Keratinocyte (primary cell): ENCODE measurements at regions not wholly inside any gene's neighbourhood (a gene's known extent, or its start where the extent isn't known, plus 50 kb on each side); places are given as distances from the start of the nearest gene placed in this dataset.
"Not testable (repeated sequence)": the region's sequence is repeated elsewhere in the genome, so short reads cannot be mapped to it uniquely, and the experiment has no call there.

Experiments
- DNase-seq: peaks from one replicate; pipeline ENCODE4 v3.0.0-alpha.2; 2011; ENCODE audit warnings: low read depth, missing footprints, low spot score
- FAIRE-seq: peaks from 2 replicates; lab custom pipeline; 2011; peaks lifted over from hg19 to GRCh38; lab: Jason Lieb, UNC
- H2AFZ ChIP-seq: 2 replicates; pipeline ENCODE4 v1.6.0; 2012; ENCODE audit warnings: low read length, control low read depth, inconsistent platforms; ENCODE audit not compliant: control insufficient read depth
- H3K27ac ChIP-seq: 2 replicates; pipeline ENCODE4 v1.5.1; 2011; ENCODE audit warnings: low read length; ENCODE audit not compliant: control insufficient read depth, insufficient read depth
- H3K27me3 ChIP-seq: 3 replicates; pipeline ENCODE4 v1.6.0; 2011; ENCODE audit warnings: low read length; ENCODE audit not compliant: control insufficient read depth, insufficient read depth; ENCODE audit errors: extremely low read depth
- H3K36me3 ChIP-seq, 2 experiments: 2 replicates in 1 of 2; 3 replicates in 1 of 2; pipeline ENCODE4 v1.5.1; 2011; ENCODE audit warnings: low read length in 2 of 2, mild to moderate bottlenecking in 1 of 2; ENCODE audit not compliant: control insufficient read depth in 2 of 2, insufficient read depth in 2 of 2; ENCODE audit errors: extremely low read depth in 1 of 2
- H3K4me1 ChIP-seq: 3 replicates; pipeline ENCODE4 v1.5.1; 2011; ENCODE audit warnings: low read length; ENCODE audit not compliant: control insufficient read depth, insufficient read depth; ENCODE audit errors: extremely low read depth
- H3K4me2 ChIP-seq: 3 replicates; pipeline ENCODE4 v1.6.0; 2011; ENCODE audit warnings: low read depth, low read length; ENCODE audit not compliant: control insufficient read depth, insufficient read depth; ENCODE audit errors: extremely low read depth
- H3K4me3 ChIP-seq, 3 experiments: fragments of 200-600 bp in 1 of 3; sonication (generic) in 1 of 3; 2 replicates in 2 of 3; 3 replicates in 1 of 3; pipeline ENCODE4 v1.5.1; 2011 to 2016; ENCODE audit warnings: low read length in 3 of 3, mild to moderate bottlenecking in 3 of 3, control low read depth in 2 of 3, inconsistent platforms in 1 of 3, low read depth in 1 of 3, mixed read lengths in 1 of 3, mixed run types in 1 of 3, moderate library complexity in 1 of 3; ENCODE audit not compliant: control insufficient read depth in 2 of 3, insufficient read depth in 2 of 3; ENCODE audit errors: extremely low read depth in 1 of 3
- H3K79me2 ChIP-seq: 2 replicates; pipeline ENCODE4 v1.6.0; 2012; ENCODE audit warnings: low read length; ENCODE audit not compliant: control insufficient read depth, insufficient read depth
- H3K9ac ChIP-seq: 3 replicates; pipeline ENCODE4 v1.6.0; 2011; ENCODE audit warnings: low read length; ENCODE audit not compliant: control insufficient read depth, insufficient read depth; ENCODE audit errors: extremely low read depth
- H3K9me1 ChIP-seq: 3 replicates; pipeline ENCODE4 v1.6.0; 2011; ENCODE audit warnings: low read length; ENCODE audit not compliant: control insufficient read depth, insufficient read depth; ENCODE audit errors: extremely low read depth
- H3K9me3 ChIP-seq: 2 replicates; pipeline ENCODE4 v1.5.1; 2012; ENCODE audit warnings: low read depth, low read length; ENCODE audit not compliant: control insufficient read depth
- H4K20me1 ChIP-seq: 3 replicates; pipeline ENCODE4 v1.6.0; 2011; ENCODE audit warnings: low read length; ENCODE audit not compliant: control insufficient read depth, insufficient read depth; ENCODE audit errors: extremely low read depth
- EZH2 ChIP-seq: IDR thresholded peaks from one replicate; pipeline ENCODE4 v1.6.1; 2012; ENCODE audit warnings: inconsistent platforms, mild to moderate bottlenecking, low read length, moderate library complexity
- dilution Hi-C: fragments of 300-500 bp; cut with MboI; formaldehyde crosslinking; loops from one replicate; pipeline ENCODE4 v1.7.0; 2020; ENCODE audit warnings: low sequenced_read_pairs; ENCODE audit not compliant: extremely low pct_ligation_motif_present
- TF ChIP-seq, protein P1 (sequence below), 3 experiments: IDR thresholded peaks in 1 of 3; conservative IDR thresholded peaks in 1 of 3; optimal IDR thresholded peaks in 1 of 3; 2 replicates in 2 of 3; 3 replicates in 1 of 3; pipeline versions ENCODE3 to v1.5.1; 2011; ENCODE audit warnings: low read length in 3 of 3, mild to moderate bottlenecking in 3 of 3, moderate library complexity in 2 of 3, control low read depth in 1 of 3, inconsistent platforms in 1 of 3; ENCODE audit not compliant: insufficient read depth in 2 of 3; ENCODE audit errors: extremely low read depth in 1 of 3

DNA sequence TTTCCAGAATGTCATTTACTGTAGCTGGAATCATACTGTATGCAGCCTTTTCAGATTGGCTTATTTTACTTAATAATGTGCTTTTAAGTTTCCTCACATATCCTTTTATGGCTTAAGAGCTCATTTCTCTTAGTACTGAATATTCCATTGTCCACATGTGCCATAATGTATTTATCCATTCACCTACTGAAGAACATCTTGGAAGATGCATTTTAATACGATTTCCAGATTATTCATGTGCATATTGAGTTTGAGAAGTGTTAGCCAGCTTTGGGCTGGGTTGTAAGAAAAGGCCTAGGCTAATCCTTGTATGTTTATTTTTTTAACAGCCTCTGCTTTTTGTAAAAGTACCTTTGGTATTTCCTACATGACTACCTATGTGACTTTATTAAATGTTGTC, 109.3 kb upstream of the MDFIC start:
- Histone ChIP-seq H4K20me1 (no peaks in the 10 kb centered on the region), H3K4me3 (no peak overlapping the region), H3K9me3 (no peaks in the 10 kb centered on the region), H3K9ac (no peak overlapping the region), H3K27ac (no peak overlapping the region), H3K27me3 (no peaks in the 10 kb centered on the region), H3K79me2 (no peaks in the 10 kb centered on the region), H3K4me1 (no peaks in the 10 kb centered on the region), H3K36me3 (no peaks in the 10 kb centered on the region), H3K9me1 (no peaks in the 10 kb centered on the region), H2AFZ (no peak overlapping the region), H3K4me2 (no peak overlapping the region)
- TF ChIP-seq, protein P1, sequence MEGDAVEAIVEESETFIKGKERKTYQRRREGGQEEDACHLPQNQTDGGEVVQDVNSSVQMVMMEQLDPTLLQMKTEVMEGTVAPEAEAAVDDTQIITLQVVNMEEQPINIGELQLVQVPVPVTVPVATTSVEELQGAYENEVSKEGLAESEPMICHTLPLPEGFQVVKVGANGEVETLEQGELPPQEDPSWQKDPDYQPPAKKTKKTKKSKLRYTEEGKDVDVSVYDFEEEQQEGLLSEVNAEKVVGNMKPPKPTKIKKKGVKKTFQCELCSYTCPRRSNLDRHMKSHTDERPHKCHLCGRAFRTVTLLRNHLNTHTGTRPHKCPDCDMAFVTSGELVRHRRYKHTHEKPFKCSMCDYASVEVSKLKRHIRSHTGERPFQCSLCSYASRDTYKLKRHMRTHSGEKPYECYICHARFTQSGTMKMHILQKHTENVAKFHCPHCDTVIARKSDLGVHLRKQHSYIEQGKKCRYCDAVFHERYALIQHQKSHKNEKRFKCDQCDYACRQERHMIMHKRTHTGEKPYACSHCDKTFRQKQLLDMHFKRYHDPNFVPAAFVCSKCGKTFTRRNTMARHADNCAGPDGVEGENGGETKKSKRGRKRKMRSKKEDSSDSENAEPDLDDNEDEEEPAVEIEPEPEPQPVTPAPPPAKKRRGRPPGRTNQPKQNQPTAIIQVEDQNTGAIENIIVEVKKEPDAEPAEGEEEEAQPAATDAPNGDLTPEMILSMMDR (optimal IDR thresholded peaks at IDR 0.05 in 1 of 3, IDR thresholded peaks at IDR 0.05 in 1 of 3, conservative IDR thresholded peaks at IDR 0.05 in 1 of 3; ENCODE audit: extremely low read depth in 1 of 3, insufficient read depth in 2 of 3, low read length in 3 of 3), result no peak
- TF ChIP-seq EZH2, result no peak
- no peak for FAIRE-seq
- dilution Hi-C loops, result no loop called here
- no peak for DNase-seq

DNA sequence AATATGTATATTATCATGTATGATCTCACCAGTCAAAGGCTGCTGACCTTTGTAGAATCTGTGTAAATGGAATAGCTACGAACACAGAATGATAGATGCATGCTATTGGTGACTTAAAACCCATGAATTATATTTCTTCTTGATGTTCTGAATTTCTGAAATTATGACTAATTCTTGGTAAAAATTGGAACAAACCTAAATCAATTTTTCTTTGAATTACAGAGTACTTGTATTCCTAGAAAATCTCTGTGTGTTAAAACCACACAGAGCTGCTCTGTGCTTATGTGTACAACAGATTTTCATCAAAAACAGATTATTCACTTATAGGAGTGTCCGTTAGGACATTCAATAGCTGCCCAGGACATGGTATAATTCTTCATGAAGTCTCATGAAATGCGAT, 108.3 kb upstream of the MDFIC start:
- Histone ChIP-seq H2AFZ (no peak overlapping the region), H3K9me1 (no peaks in the 10 kb centered on the region), H3K4me3 (no peak overlapping the region), H3K36me3 (no peaks in the 10 kb centered on the region), H3K9me3 (no peaks in the 10 kb centered on the region), H3K4me2 (no peak overlapping the region), H3K27ac (no peak overlapping the region), H3K9ac (no peak overlapping the region), H3K4me1 (peaks cover 6% of the 10 kb centered on the region), H4K20me1 (no peaks in the 10 kb centered on the region), H3K27me3 (no peaks in the 10 kb centered on the region), H3K79me2 (no peaks in the 10 kb centered on the region)
- no peak for FAIRE-seq
- TF ChIP-seq, protein P1 (optimal IDR thresholded peaks at IDR 0.05 in 1 of 3, IDR thresholded peaks at IDR 0.05 in 1 of 3, conservative IDR thresholded peaks at IDR 0.05 in 1 of 3; ENCODE audit: extremely low read depth in 1 of 3, insufficient read depth in 2 of 3, low read length in 3 of 3), result no peak
- TF ChIP-seq EZH2, result no peak
- dilution Hi-C loops, result no loop called here
- DNase-seq, result no peak

DNA sequence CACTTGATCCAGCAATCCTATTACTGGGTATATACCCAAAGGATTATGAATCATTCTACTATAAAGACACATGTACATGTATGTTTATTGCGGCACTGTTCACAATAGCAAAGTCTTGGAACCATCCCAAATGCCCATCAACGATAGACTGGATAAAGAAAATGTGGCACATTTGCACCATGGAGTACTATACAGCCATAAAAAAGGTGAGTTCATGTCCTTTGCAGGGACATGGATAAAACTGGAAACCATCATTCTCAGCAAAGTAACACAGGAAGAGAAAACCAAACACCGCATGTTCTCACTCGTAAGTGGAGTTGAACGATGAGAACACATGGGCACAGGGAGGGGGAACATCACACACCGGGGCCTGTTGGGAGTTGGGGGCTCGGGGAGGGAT, 104.9 kb upstream of the MDFIC start:
- H3K4me3 ChIP-seq, H4K20me1 ChIP-seq, H3K27me3 ChIP-seq, H3K9ac ChIP-seq, H3K27ac ChIP-seq, H2AFZ ChIP-seq, H3K79me2 ChIP-seq, H3K36me3 ChIP-seq, H3K9me3 ChIP-seq, DNase-seq, dilution Hi-C loops, H3K9me1 ChIP-seq, FAIRE-seq, H3K4me2 ChIP-seq: not testable (repeated sequence)
- H3K4me1 ChIP-seq, result peaks cover 21% of the 10 kb centered on the region
